ENCODE measurements at regions not wholly inside any gene's neighbourhood (a gene's known extent, or its start where the extent isn't known, plus 50 kb on each side); places are given as distances from the start of the nearest gene placed in this dataset.

- TF ChIP-seq EZH2 (IDR thresholded peaks at IDR 0.05; ENCODE audit: low read length, missing control alignments), result no peak
- TF ChIP-seq, protein P1, sequence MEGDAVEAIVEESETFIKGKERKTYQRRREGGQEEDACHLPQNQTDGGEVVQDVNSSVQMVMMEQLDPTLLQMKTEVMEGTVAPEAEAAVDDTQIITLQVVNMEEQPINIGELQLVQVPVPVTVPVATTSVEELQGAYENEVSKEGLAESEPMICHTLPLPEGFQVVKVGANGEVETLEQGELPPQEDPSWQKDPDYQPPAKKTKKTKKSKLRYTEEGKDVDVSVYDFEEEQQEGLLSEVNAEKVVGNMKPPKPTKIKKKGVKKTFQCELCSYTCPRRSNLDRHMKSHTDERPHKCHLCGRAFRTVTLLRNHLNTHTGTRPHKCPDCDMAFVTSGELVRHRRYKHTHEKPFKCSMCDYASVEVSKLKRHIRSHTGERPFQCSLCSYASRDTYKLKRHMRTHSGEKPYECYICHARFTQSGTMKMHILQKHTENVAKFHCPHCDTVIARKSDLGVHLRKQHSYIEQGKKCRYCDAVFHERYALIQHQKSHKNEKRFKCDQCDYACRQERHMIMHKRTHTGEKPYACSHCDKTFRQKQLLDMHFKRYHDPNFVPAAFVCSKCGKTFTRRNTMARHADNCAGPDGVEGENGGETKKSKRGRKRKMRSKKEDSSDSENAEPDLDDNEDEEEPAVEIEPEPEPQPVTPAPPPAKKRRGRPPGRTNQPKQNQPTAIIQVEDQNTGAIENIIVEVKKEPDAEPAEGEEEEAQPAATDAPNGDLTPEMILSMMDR (conservative IDR thresholded peaks at IDR 0.05 in 1 of 2, IDR thresholded peaks at IDR 0.05 in 1 of 2; ENCODE audit: low read depth in 1 of 2, low read length in 2 of 2), result no peak
Observed at GRCh38 chr3:127141921-127142730, 50.8 kb upstream of the PRR23E start.

All from fibroblast of lung (primary cell).